GM18861 (cell line): ENCODE measurements at regions not wholly inside any gene's neighbourhood (a gene's known extent, or its start where the extent isn't known, plus 50 kb on each side); places are given as distances from the start of the nearest gene placed in this dataset.
A peak's percentile ranks its signal among the peaks of the same experiment; 100 is the strongest.
"Not testable (repeated sequence)": the region's sequence is repeated elsewhere in the genome, so short reads cannot be mapped to it uniquely, and the experiment has no call there.

ENCODE experiments used
- ATAC-seq: cut with Tn5 transposase; IDR thresholded peaks from one replicate; pipeline ENCODE4 v1.9.1; 2021; ENCODE audit not compliant: unreplicated experiment

DNA sequence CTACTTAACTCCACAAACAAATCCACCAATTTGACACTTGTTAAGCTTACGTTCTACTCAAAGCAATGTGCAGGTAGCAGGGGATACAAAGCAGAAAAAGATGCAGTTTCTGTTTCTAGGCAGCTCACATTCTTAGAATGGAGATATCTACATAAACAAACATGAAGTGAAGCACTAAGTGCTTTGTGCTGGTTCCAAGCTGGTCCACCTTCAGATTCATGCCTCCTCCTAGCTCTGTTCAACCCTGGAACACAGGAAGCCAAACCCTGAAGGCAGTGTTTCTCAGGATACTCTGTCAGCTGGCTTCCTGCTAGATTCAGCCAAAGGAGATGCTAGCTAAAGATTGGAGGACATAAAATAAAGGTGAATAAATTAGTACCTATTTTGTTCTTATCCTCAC is 55.3 kb upstream of the NOL4 start:
- no peak for ATAC-seq

DNA sequence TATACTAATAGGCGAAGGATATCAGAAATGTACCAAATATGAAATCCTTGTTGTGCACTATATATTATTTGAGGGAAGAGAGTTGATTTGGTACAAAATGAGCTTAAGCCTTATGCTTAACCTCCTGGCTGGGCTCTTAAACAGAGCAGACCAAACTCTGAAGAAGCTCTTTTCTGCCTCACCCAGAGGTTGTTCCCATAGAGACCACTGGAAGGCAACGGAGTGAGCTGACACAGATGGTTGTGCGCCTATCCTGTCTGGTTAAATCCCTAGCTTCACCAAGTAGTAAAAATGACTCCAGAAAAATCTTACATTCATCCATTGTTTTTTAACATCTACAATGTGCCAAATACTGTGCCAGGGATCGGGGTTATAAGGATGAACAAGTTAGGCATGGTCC is 55.9 kb upstream of the NOL4 start:
- ATAC-seq, result no peak

DNA sequence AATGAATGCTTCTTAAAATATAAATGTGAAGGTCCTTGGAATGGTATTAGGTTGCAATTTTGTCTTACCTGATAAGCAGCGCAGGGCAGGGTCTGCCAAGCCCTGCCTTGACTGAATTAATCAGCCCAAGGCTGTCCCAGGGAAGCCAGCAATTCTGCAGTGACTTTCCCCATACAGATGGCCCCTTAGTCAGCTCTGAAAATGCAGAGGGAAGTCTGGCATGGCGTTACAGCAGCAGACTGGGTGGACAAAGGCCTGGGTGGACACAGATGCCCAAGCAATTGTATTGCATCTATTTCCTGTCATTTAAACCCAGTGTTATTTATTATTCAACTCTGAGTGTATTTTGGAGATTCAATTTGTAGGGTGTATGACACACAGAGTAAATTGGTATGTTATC is 56.6 kb upstream of the NOL4 start:
- ATAC-seq, result no peak

DNA sequence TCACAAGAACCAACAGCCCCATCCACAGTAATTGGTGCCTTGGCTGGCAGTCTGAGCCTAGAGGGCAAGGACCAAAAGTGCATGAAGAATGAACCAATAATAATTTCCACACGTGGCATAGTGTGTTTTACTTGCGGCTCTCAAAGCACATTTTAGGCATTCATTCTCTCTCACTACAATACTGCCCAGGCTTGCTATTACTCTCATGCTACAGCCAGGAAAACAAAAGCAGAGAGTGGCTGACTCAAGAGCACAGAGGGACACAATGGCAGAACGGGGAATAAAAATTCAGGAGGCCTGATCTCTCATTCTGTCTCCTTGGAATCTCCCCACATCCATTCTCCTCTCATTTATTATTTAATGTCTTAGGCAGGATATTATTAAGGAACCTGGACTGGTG is 57.0 kb upstream of the NOL4 start:
- no peak for ATAC-seq

DNA sequence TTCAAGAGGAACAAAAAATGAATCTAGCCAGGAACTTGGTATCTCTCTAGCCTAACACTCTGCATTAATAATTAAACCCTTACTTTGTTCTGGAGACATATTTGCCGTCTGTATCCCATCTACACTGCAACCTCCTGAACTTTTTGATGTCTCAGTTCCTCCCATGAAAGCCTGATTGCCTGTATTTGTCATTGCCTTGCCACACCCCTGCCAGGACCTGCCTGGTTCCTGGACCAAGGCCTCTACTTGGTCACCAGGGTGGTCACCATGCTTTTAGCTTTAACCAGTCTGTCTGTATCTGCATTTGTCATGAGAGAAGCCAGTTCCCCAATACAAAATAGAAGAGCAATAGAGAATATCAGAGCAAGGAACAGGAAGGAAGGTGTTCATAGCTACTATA is 58.8 kb upstream of the NOL4 start:
- ATAC-seq, result no peak

DNA sequence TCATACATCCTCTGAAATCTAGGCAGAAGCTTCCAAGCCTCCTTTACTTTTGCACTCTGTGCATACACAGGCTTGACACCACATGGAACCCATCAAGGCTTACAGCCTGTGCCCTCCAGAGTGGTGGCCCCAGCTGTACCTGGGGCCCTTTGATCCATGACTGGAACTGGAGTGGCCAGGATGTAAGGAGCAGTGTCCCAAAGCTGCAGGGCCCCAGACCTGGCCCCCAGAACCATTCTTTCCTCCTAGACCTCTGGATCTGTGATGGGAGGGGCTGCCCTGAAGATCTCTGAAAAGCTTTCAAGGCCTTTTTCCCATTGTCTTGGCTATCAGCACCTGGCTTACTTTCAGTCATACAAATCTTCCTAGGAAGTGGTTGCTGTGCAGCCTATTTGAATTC is 63.1 kb upstream of the NOL4 start:
- no peak for ATAC-seq

DNA sequence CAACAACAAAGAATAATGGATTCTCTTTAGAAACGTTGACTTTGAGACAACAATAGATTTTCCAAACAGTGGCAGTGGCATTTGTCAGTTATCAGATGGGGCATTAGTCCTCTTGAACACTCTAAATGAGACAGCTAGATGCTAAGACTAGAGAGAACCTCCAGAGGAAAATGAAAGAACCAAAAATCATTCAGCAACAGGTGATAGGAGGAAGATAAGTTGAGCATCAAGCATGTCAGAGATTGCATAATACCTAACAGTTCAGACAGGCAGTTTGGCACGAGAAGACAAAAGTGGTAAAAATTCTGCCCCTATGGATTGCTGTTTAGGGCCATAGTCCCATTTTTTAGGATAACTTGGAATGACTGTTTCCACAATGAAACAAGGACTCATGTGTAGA is 67.9 kb upstream of the NOL4 start:
- ATAC-seq, result no peak

DNA sequence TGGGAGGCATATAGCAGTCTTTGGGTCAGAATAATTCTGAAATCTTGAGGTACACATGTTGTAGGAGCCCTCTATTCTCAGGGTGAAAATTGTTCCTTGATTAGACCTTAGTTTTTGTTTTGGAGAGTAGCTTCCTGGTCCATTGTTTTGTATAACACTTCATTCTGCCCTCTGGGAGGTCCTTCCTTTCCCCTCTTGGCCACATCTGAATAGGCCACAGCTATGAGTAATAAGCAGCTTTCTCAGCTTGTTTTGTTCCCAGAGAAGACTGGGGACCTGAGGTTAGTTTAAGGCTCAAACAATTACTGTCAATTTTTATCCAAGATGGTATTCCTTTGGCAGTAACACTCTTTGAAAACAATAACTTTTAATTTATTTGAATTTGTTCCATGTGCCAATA is 72.6 kb upstream of the NOL4 start:
- no peak for ATAC-seq

DNA sequence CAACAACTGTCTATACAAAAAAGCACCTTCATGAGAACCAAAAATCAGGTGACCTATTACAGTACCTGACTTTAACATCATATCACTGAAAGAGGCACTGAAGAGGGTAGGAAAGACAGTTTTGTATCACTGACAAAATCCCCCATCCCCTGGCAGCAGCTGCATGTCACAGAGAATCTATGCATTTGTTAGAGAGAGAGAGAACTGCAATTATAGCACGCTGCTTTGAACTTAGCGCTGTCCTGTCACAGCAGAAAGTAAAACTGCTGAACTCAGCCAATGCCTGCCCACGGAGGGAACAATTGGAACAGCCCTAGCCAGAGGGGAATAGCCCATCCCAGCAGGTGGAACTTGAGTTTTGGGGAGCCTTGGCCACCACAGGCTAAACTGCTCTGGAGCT is 75.1 kb upstream of the NOL4 start:
- no peak for ATAC-seq

DNA sequence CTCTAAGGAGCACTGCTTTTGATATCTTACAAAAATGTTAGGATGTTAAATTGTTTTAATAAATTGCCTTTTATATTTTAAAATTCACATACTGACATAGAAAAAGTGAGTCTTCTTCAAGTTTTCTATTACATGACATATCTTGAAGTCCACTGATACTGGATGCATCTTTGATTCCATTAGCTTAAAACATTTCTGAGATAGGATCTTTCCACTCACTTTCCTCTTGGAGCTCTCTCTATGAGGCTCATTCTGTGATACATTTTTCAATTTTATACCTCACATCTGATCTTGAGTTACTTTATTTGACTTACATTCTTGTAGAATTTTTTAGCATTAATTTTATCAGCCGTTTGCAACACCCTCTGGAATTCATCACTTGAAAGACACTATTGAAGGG is 86.8 kb upstream of the NOL4 start:
- ATAC-seq, result no peak

DNA sequence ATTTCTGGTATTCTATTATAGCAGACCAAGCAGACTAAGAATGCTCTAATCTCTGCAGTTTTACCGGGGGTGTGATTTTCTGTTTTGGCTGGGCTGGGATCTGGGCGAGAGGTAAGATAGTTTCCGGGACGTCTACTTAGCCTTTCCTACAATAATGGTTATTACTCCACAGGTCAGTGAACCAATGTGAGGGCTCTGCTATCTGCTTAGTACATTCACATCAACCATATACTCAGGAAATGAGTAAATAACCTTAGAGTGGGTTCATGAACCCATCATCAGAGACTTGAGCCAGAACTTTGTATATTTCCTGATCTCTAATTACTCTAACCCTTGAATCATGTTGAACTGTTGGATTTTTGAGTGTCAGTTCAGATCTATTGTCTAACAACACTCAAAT is 90.1 kb upstream of the NOL4 start:
- no peak for ATAC-seq

DNA sequence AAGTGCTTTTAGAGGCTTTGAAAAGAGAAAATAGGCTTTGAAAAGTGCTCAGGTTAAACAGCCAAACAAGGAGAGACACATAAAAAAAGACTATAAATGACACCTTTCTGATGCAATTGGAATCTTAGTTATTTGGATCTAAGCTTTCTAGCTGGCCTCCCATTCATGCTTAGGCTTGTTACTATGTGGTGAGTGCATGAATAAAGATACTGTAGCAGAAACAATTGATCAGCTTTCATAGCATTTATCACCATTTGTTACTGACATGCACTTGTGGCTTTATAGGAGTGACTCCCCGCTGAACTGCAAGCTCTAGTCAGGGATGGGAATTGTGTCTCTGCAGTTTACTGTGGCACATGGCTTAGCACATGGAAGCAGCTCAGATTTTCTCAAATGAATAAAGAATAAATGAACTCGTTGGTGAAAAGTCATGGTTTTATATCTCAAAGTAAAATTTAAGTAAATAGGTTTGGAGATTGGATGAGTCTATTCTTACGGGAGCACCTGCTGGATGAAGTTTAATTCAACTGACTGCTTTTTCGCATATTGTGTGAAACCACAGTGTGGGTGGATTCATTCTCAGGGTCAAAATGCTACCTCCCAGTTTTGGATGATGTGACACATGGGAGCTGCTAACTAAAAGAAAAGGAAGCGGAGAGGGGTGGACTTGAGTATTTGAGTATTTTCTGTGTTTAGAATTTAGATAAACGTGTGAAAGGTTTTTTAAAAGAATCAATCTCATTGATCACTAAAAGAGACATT is 91.1 kb upstream of the NOL4 start:
- ATAC-seq, result no peak

DNA sequence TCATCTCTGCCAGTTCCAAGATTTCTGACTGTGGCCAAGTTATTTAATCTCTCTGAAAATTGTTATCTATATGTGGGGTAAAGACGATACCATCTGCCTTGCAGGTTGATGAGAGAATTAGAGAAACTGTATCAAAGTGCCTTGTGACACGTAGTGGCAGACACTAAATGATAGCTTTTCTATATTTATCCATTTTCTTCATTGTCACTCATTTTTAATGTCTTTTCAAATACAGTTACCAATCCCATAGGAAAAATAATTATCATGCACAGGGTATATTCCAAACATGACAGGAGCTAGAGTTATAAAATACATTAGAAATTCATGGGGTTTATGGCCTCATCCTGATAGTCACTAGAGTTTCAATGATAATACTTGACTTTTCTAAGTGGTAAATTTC is 95.6 kb upstream of the NOL4 start:
- ATAC-seq, result no peak

DNA sequence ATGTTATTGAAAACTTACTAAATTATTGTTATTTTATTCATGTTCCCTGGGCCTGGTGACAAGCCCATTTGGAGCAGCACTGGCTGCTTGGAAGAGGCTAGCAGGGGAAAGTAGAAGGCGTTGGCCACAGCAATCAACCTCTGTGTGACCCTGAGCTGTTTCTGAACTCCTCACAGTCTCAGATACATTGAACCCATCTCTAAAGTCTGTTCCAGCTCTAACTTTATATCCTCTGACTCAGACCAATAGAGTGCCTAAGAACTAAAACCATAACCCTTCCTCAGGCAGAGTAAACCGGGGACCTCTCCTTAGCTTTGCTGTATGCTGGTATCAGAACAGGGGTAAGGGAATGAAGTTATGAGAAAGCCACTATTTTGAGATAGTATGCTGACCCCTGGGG is 96.4 kb upstream of the NOL4 start:
- ATAC-seq, result peak; percentile 90

DNA sequence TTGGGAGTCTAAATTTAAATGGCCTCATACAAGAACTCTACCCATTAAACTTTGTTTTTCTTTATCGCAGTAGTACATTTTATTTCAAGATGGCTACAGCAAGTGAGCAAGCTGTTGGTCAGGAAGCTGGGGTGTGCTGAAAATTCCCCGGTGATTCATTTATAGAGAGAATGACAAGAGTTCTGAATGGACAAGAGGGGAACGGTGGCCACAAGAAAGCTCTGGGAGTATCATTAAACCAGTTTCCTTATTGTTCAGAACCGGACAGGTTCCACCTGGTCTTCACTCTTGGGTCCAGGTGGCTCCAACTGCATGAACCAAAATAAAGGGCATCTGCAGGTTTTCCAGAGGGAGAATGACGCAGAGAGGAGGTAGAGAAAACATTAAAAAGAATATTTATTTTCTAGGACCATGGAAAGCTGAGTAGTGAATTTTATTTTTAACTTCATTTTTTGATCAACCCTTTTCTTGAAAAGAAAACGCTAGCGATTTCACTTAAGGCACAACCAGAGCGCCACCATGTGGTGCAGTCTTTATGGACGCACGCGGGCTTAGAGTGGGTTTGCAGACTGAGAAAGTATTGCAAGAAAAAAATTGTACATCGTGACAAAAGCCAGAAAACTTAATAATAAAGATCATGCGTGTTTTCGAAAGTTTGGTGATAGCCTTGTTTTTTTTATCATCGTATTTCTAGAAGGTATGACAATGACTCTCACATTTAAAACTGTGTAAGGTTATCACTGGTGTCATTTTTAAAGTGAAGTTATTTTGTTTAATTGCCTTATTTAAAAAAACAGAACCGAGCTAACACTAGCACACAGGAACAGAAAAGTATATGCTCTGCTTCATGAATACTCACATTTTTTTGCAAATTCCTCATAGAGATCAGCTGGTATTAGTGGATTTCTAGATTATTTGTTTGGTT is 97.9 kb upstream of the NOL4 start:
- ATAC-seq, result peak; percentile 48

DNA sequence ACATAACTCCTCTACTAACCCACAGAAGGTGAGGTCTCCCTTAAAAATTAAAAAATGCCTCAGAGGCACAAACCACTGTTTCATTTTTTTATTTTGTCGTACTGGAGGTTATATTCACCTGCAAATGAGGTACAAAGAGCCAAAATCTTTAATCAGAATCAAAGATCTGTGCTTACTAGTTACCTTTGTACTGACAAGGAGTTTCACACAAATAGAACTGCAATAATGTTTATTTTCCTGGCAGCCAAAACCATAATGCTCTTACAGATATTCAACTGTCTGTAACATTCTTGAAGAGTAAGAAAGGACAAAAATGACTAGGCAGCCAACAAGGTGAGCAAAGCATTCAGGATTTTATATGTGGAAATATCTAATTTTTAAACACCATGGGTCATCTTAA is 105.1 kb upstream of the NOL4 start:
- ATAC-seq, result no peak

DNA sequence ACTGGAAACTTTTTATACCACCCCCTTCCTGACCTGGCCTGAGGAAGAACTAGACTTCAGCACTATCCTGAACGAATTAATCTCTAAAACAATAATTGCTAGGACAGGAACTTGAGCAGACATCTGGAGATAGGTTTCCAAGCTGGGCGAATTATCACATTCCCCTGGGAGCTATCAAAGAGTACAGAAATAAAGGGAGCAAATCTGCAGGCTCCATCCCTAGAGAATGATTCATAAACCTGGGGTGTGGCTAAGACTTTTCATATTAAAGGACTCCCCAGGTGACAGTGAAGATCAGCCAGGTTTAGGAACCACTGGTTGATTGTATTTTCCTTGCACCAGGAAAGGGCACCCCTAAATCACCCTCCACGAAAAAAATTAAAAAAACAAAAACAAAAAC is 105.6 kb upstream of the NOL4 start:
- no peak for ATAC-seq

DNA sequence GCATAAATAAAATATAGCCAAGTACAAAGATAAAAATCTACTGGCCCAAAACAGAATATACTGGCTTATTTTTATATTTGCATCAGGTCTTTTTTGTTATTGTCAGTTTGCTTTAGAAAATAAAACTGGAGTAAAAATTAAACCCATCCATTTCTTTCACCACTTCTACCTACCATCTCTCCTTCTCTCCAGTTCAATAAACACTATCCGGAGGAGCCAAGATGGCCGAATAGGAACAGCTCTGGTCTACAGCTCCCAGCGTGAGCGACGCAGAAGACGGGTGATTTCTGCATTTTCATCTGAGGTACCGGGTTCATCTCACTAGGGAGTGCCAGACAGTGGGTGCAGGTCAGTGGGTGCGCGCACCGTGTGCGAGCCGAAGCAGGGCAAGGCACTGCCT is 106.2 kb upstream of the NOL4 start:
- not testable (repeated sequence) for ATAC-seq

DNA sequence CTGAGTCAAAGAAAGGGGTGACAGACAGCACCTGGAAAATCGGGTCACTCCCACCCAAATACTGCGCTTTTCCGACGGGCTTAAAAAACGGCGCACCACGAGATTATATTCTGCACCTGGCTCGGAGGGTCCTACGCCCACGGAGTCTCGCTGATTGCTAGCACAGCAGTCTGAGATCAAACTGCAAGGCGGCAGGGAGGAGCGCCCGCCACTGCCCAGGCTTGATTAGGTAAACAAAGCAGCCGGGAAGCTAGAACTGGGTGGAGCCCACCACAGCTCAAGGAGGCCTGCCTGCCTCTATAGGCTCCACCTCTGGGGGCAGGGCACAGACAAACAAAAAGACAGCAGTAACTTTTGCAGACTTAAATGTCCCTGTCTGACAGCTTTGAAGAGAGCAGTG is 106.6 kb upstream of the NOL4 start:
- ATAC-seq, result not testable (repeated sequence)

DNA sequence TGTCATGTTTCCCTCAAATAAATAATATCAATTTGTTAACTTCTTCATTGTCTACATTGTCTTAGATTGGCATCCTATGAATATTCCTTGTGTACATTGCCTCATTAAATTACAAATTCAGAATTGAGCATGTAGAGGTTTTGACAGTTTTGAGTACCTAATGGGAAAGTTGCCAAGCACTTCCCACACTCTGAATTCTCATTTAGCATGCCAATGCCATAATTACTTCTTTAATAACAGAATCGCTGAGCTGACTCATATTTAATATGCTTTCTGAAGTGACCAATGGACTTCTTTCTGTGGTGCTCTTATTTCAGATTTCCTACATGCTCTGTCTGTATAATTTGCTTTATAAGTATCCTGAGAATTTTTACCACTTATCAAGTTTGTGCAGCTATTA is 114.4 kb upstream of the NOL4 start:
- no peak for ATAC-seq

DNA sequence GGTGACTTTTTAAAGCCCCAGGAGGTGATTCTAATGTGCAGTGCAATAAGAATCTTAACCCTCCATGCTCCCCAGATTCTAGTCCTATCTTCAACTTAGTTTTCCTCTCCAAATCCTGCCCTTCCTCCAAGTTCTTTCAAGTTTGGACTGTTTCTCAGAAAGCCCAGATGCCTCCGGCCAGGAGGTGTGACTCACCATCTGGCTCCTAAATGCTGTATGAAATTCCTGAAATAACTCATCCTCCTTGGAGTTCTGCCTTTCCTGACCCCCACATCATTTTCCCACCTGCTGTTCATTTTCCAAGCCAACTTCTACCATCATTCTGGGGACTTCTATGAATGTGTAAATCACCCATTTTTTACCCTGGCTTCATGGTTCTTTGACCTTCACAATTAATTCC is 118.2 kb upstream of the NOL4 start:
- ATAC-seq, result no peak

DNA sequence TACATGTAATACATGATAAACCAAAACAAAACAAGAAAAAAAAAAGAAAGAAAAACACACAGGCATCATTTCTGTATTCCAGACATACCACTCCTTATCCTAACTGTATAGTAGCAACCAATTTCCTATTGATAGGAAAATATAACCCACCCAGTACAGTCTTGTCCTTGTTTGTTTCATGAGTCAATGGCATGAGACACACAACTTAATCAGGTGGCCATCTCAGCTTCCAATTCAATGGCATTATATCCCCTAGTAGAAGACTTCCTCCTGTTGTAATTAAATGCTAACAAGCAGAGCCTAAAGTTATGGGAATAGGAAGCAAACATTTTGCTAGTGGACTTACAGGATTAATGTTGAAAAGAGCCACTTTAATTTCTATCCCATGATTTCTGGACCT is 121.0 kb upstream of the NOL4 start:
- no peak for ATAC-seq
